ENCODE measurements at regions not wholly inside any gene's neighbourhood (a gene's known extent, or its start where the extent isn't known, plus 50 kb on each side); places are given as distances from the start of the nearest gene placed in this dataset.

GRCh38 chr17:74108126-74108705 is 95.3 kb upstream of the RPL38 start (continued):
- TF ChIP-seq ZNF710 (CRISPR knock-in tag; IDR thresholded peaks at IDR 0.05; ENCODE audit: borderline replicate concordance) (no peak), CCDC6 (CRISPR knock-in tag; IDR thresholded peaks at IDR 0.05) (no peak), ZNF276 (CRISPR knock-in tag; IDR thresholded peaks at IDR 0.05; ENCODE audit: low read depth) (no peak), STAG1 (CRISPR knock-in tag; IDR thresholded peaks at IDR 0.05) (no peak), MTA1 (CRISPR knock-in tag; IDR thresholded peaks at IDR 0.05; ENCODE audit: borderline replicate concordance) (no peak), U2AF2 (IDR thresholded peaks at IDR 0.05; ENCODE audit: low read depth, low read length) (no peak)
- TF ChIP-seq, protein P1, sequence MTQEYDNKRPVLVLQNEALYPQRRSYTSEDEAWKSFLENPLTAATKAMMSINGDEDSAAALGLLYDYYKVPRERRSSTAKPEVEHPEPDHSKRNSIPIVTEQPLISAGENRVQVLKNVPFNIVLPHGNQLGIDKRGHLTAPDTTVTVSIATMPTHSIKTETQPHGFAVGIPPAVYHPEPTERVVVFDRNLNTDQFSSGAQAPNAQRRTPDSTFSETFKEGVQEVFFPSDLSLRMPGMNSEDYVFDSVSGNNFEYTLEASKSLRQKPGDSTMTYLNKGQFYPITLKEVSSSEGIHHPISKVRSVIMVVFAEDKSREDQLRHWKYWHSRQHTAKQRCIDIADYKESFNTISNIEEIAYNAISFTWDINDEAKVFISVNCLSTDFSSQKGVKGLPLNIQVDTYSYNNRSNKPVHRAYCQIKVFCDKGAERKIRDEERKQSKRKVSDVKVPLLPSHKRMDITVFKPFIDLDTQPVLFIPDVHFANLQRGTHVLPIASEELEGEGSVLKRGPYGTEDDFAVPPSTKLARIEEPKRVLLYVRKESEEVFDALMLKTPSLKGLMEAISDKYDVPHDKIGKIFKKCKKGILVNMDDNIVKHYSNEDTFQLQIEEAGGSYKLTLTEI (CRISPR knock-in tag; conservative IDR thresholded peaks at IDR 0.05), result no peak
- TF ChIP-seq, protein P2, sequence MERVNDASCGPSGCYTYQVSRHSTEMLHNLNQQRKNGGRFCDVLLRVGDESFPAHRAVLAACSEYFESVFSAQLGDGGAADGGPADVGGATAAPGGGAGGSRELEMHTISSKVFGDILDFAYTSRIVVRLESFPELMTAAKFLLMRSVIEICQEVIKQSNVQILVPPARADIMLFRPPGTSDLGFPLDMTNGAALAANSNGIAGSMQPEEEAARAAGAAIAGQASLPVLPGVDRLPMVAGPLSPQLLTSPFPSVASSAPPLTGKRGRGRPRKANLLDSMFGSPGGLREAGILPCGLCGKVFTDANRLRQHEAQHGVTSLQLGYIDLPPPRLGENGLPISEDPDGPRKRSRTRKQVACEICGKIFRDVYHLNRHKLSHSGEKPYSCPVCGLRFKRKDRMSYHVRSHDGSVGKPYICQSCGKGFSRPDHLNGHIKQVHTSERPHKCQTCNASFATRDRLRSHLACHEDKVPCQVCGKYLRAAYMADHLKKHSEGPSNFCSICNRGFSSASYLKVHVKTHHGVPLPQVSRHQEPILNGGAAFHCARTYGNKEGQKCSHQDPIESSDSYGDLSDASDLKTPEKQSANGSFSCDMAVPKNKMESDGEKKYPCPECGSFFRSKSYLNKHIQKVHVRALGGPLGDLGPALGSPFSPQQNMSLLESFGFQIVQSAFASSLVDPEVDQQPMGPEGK (CRISPR knock-in tag; IDR thresholded peaks at IDR 0.05), result no peak
- TF ChIP-seq, protein P3, sequence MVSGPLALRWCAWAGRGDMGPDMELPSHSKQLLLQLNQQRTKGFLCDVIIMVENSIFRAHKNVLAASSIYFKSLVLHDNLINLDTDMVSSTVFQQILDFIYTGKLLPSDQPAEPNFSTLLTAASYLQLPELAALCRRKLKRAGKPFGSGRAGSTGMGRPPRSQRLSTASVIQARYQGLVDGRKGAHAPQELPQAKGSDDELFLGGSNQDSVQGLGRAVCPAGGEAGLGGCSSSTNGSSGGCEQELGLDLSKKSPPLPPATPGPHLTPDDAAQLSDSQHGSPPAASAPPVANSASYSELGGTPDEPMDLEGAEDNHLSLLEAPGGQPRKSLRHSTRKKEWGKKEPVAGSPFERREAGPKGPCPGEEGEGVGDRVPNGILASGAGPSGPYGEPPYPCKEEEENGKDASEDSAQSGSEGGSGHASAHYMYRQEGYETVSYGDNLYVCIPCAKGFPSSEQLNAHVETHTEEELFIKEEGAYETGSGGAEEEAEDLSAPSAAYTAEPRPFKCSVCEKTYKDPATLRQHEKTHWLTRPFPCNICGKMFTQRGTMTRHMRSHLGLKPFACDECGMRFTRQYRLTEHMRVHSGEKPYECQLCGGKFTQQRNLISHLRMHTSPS (CRISPR knock-in tag; IDR thresholded peaks at IDR 0.05; ENCODE audit: low read depth), result no peak

Data from HepG2 (cell line).